LNCAP (cell line): ENCODE measurements at regions not wholly inside any gene's neighbourhood (a gene's known extent, or its start where the extent isn't known, plus 50 kb on each side); places are given as distances from the start of the nearest gene placed in this dataset.

Experiments
- TF ChIP-seq, protein P1 (sequence below): fragments of 450-650 bp; IDR thresholded peaks from 2 replicates; pipeline ENCODE4 v1.5.1; 2017; ENCODE audit warnings: mild to moderate bottlenecking

DNA sequence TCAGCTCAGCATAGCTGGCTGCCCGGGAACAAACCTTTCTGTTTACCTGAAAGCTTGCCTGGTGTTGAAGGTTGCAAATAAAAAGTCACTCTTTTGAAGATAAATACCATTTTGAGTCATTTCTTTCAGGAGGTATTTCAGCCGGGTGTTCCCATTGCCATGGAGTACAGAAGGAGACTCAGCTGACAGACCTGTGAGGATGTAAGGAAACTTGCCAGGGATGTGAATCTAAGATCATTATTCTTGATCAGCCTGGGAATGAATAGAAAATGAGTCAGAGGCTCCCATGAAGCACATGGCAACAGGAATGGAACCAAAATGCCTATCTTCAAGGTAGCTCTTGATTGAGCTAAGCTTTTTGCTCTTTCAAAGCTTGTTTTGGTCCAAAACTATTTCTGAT, 231.2 kb downstream of the CYRIA start:
- TF ChIP-seq, protein P1, sequence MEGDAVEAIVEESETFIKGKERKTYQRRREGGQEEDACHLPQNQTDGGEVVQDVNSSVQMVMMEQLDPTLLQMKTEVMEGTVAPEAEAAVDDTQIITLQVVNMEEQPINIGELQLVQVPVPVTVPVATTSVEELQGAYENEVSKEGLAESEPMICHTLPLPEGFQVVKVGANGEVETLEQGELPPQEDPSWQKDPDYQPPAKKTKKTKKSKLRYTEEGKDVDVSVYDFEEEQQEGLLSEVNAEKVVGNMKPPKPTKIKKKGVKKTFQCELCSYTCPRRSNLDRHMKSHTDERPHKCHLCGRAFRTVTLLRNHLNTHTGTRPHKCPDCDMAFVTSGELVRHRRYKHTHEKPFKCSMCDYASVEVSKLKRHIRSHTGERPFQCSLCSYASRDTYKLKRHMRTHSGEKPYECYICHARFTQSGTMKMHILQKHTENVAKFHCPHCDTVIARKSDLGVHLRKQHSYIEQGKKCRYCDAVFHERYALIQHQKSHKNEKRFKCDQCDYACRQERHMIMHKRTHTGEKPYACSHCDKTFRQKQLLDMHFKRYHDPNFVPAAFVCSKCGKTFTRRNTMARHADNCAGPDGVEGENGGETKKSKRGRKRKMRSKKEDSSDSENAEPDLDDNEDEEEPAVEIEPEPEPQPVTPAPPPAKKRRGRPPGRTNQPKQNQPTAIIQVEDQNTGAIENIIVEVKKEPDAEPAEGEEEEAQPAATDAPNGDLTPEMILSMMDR = no peak

DNA sequence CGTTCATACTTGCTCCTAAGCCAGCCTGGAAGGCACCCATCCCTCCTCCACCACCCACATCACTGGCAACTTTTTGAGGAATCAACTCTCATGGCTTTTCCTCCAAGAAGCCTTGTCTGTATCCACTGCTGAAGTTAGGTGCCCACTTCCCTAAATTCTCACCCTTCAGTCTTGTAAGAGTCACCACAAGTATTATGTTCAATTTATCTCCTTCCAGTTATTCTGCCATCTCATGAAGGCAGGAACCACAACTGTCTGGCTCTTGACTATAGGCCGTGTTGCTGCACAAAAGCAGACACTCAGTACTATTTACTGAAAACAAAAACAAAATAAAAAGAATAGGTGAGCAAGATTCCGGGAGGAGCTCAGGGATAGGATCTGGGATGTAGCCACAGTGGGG, 234.8 kb downstream of the CYRIA start:
- TF ChIP-seq, protein P1 = no peak

DNA sequence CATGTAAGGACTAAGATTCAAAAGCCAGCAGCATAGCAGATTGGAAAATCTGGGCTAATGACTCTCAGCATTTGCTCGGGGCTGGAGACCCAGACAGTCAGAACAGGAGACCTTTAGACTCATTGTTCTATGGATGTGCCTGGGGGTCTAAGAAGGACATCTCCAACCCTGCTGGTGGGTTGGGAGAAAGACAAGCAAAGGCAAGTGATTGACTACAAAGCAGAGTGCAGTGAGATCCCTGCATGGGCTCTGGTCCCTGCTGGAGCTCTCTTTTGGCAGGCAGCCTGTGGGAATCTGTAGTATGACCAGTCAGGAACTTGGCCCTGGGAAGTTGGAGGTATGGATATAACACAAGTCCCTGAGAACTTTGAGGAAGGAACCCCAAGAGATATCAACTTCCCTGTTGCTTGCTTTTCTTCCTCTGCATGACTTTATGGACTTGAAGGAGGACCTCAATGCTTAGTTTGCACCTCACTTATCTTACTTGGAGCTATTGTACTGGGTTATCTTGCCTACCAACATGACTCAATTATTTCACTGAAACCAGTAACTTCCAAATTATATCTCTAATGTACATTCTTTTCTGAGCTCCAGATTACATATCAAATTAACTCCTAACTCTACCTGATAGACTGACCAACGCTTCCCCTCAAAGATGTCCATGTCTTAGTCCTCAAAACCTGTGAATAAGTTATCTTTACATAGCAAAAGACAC, 236.0 kb downstream of the CYRIA start:
- TF ChIP-seq, protein P1 = no peak

DNA sequence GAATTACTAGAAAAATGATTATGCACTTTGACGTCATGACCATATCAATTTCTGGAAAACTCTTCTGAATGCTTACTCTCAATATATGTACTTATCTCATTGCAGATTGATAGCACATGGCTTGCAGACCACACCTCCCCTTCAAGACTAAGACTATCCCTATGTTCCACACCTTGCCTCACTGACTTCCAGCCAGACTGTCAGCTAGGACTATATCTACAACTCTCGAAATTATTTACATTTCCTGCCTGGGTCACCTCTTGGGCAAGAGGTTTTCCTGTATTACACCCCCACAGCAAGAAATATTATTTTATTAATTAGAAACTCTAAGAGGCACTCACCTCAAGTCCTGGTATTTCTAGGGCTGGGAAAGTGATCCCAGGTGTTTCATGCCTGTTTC, 236.6 kb downstream of the CYRIA start:
- TF ChIP-seq, protein P1 = no peak

DNA sequence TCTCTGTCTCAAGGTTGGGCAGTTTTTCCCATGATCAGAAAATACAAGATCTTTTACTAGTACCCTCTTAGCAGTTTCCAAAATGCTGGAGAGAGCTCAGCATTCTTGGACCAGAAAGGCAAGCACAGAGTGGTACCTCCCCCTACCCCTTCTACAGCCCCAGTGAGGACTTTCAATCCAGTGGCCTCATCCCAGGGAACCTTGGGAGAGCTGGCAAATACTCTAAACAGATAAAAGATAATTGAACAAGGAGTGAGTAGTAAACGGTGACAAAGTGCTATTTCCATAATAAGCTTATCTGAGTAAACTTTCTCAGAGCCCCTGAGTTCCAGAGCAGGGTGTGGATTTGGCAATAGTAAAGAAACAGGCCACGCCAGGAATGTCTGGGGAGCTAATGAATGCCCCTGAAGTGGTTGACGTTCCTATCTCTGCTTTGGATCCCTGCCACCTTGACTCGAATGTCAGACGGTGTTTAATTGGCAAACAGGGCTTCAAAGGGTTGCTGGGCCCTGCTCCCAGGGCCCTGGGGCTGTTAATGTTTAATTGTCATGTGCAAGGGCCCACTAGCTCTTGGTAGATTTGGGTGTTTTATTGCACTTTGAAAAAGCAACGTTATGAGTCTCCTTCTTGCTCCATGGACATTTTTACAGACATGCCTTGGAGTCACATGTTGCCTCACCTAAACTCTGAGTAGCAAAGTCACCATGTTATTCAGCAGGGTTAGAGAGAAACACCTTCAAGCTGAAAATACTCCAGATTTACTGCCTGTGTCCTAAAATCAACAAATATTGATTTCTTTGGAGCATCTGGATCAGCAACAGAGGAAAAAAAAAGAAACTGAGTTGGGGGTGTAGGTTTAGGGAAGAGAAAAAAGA, 239.9 kb downstream of the CYRIA start:
- TF ChIP-seq, protein P1 = no peak

DNA sequence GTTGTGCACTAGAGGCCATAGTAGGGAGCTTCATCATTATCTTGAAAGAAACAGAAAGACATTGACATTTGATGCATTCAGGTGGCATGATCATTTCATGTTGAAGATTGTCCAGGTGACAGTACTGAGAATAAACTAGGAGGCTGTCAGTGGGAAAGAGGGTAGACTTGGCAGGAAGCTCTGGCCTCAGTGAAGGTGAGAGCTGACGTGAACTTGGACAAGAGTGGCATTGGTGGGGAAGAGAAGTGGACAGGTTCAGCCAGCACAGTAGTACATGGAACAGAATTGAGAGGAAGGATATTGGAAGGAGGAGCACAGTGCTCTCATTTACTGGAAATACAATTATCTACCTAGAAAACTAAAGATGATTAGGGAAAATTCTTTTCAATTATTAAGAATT, 245.2 kb downstream of the CYRIA start:
- TF ChIP-seq, protein P1 = no peak

DNA sequence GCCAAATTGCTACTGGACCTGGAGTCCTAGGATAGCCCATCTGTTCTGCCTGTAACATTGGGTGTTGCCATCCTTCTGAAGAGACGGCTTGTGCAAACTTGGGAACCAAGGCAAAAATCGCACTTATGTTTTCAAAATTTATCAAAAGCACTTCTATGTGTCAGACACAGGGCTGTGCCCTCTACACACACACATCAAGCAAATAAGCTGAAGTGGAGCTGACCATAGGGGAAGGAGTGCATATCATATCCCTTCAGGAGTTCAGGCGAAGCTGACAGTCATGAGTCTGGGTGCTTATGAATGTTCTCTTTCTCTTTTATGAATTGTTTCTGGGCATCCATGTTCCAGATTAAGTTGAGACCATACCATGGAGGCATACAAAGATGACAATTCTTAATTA, 247.9 kb downstream of the CYRIA start:
- TF ChIP-seq, protein P1 = no peak
